Epithelial cell of esophagus (primary cell): ENCODE measurements at regions not wholly inside any gene's neighbourhood (a gene's known extent, or its start where the extent isn't known, plus 50 kb on each side); places are given as distances from the start of the nearest gene placed in this dataset.

Source experiments
- DNase-seq: peaks from one replicate; pipeline ENCODE4 v3.0.0; 2010; ENCODE audit warnings: low read depth
- H3K4me3 ChIP-seq: 2 replicates; pipeline ENCODE4 v1.5.1; 2011; ENCODE audit warnings: mild to moderate bottlenecking, low read length, control low read depth
- CTCF ChIP-seq: IDR thresholded peaks from 2 replicates; pipeline ENCODE4 v1.5.1; 2011; ENCODE audit warnings: low read depth, mild to moderate bottlenecking, low read length, control low read depth, inconsistent platforms; ENCODE audit not compliant: insufficient read depth; ENCODE audit errors: missing control alignments

GRCh38 chr2:220433131-220433530 lies 805.7 kb downstream of the SLC4A3 start:
- no peak for DNase-seq
- TF ChIP-seq CTCF, result no peak
- H3K4me3 ChIP-seq, result no peak overlapping the region

GRCh38 chr2:220434385-220434784 lies 807.0 kb downstream of the SLC4A3 start:
- H3K4me3 ChIP-seq, result no peak overlapping the region
- TF ChIP-seq CTCF, result no peak
- peak; percentile 67 for DNase-seq

- no peak overlapping the region for H3K4me3 ChIP-seq
- DNase-seq, result no peak
- no peak for TF ChIP-seq CTCF
Observed at GRCh38 chr2:220437938-220438337, 810.5 kb downstream of the SLC4A3 start.

- no peak for DNase-seq
- TF ChIP-seq CTCF, result no peak
- H3K4me3 ChIP-seq, result no peak overlapping the region
Observed at GRCh38 chr2:220440731-220441130, 813.3 kb downstream of the SLC4A3 start.

GRCh38 chr2:220441404-220441803 lies 814.0 kb downstream of the SLC4A3 start:
- no peak for DNase-seq
- no peak overlapping the region for H3K4me3 ChIP-seq

GRCh38 chr2:220442012-220442411 lies 814.6 kb downstream of the SLC4A3 start:
- DNase-seq, result peak; percentile 5
- H3K4me3 ChIP-seq, result no peak overlapping the region
- no peak for TF ChIP-seq CTCF

More at GRCh38 chr2:220441404-220441803, 814.0 kb downstream of the SLC4A3 start:
- no peak for TF ChIP-seq CTCF

GRCh38 chr2:220445429-220446105 lies 818.1 kb downstream of the SLC4A3 start:
- TF ChIP-seq CTCF, result no peak
- no peak overlapping the region for H3K4me3 ChIP-seq
- no peak for DNase-seq
